Keratinocyte (primary cell): ENCODE measurements at regions not wholly inside any gene's neighbourhood (a gene's known extent, or its start where the extent isn't known, plus 50 kb on each side); places are given as distances from the start of the nearest gene placed in this dataset.

Experiments
- EZH2 ChIP-seq: IDR thresholded peaks from one replicate; pipeline ENCODE4 v1.6.1; 2012; ENCODE audit warnings: inconsistent platforms, mild to moderate bottlenecking, low read length, moderate library complexity
- TF ChIP-seq, protein P1 (sequence below), 3 experiments: IDR thresholded peaks in 1 of 3; conservative IDR thresholded peaks in 1 of 3; optimal IDR thresholded peaks in 1 of 3; 2 replicates in 2 of 3; 3 replicates in 1 of 3; pipeline versions ENCODE3 to v1.5.1; 2011; ENCODE audit warnings: low read length in 3 of 3, mild to moderate bottlenecking in 3 of 3, moderate library complexity in 2 of 3, control low read depth in 1 of 3, inconsistent platforms in 1 of 3; ENCODE audit not compliant: insufficient read depth in 2 of 3; ENCODE audit errors: extremely low read depth in 1 of 3

DNA sequence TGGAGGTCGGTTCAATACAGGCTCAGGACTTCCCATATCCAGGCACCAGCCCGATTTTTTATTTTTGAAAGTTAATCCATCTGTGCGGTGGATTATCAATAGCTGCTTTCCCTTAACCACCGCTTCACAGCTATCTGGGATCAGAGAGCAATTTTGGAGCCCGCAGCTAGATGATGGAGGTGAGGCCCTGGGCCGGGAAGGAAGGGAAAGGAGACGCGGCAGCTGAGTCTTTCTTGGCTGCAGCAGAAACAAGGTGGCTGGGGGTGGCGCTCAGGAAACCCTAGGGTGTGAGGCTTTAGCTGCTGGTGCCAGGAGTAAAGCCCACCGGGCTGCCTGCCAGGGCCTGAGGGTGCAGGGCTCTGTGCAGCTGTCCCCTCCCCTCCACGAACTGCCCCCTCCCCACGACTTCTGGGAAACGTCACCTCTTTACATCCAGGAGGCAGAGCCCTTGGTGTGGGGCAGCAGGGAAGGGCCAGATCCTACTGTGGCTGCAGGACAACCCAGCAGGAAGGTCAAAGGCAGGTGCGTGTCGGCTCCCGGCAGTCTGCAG is 307.0 kb downstream of the ZNF536 start:
- TF ChIP-seq, protein P1, sequence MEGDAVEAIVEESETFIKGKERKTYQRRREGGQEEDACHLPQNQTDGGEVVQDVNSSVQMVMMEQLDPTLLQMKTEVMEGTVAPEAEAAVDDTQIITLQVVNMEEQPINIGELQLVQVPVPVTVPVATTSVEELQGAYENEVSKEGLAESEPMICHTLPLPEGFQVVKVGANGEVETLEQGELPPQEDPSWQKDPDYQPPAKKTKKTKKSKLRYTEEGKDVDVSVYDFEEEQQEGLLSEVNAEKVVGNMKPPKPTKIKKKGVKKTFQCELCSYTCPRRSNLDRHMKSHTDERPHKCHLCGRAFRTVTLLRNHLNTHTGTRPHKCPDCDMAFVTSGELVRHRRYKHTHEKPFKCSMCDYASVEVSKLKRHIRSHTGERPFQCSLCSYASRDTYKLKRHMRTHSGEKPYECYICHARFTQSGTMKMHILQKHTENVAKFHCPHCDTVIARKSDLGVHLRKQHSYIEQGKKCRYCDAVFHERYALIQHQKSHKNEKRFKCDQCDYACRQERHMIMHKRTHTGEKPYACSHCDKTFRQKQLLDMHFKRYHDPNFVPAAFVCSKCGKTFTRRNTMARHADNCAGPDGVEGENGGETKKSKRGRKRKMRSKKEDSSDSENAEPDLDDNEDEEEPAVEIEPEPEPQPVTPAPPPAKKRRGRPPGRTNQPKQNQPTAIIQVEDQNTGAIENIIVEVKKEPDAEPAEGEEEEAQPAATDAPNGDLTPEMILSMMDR (optimal IDR thresholded peaks at IDR 0.05 in 1 of 3, IDR thresholded peaks at IDR 0.05 in 1 of 3, conservative IDR thresholded peaks at IDR 0.05 in 1 of 3; ENCODE audit: extremely low read depth in 1 of 3, insufficient read depth in 2 of 3, low read length in 3 of 3) = no peak
- TF ChIP-seq EZH2 = no peak
